Uterus (tissue), 2 donors: ENCODE measurements at regions not wholly inside any gene's neighbourhood (a gene's known extent, or its start where the extent isn't known, plus 50 kb on each side); places are given as distances from the start of the nearest gene placed in this dataset.

Experiments used
- POLR2A ChIP-seq, 2 donors: fragments of 450-650 bp; IDR thresholded peaks; one replicate each; pipeline ENCODE4 v1.6.1; 2016; ENCODE audit warnings: antibody characterized with exemption in 2 of 2, mild to moderate bottlenecking in 1 of 2, moderate library complexity in 1 of 2
- TF ChIP-seq, protein P1 (sequence below), 4 experiments: fragments of 200-600 bp in 2 of 4; fragments of 450-650 bp in 2 of 4; sonication (generic) in 2 of 4; IDR thresholded peaks; one replicate each; pipeline ENCODE4 v1.5.1; 2016 to 2019; ENCODE audit warnings: antibody characterized with exemption in 4 of 4, mild to moderate bottlenecking in 2 of 4, moderate library complexity in 1 of 4

DNA sequence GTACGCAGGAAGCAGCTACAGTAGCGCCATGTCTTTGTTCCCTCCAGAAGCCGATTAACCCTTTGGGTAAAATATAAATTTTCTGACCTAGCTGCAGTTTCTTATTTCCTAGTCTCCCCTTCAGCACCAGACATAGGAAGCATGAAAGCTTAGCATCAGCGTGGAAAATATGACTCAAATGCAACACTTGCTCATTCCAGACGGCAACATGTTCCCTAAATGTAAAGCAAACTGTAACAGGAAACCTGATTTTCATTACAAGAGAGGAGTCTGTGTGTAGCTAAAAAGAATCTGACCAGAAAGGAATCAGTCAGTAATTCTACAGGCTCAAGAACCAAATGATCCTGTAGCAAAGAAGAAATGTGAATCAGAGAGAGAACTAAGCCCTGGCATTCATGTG, 219.2 kb downstream of the C7orf25 start:
- TF ChIP-seq, protein P1, sequence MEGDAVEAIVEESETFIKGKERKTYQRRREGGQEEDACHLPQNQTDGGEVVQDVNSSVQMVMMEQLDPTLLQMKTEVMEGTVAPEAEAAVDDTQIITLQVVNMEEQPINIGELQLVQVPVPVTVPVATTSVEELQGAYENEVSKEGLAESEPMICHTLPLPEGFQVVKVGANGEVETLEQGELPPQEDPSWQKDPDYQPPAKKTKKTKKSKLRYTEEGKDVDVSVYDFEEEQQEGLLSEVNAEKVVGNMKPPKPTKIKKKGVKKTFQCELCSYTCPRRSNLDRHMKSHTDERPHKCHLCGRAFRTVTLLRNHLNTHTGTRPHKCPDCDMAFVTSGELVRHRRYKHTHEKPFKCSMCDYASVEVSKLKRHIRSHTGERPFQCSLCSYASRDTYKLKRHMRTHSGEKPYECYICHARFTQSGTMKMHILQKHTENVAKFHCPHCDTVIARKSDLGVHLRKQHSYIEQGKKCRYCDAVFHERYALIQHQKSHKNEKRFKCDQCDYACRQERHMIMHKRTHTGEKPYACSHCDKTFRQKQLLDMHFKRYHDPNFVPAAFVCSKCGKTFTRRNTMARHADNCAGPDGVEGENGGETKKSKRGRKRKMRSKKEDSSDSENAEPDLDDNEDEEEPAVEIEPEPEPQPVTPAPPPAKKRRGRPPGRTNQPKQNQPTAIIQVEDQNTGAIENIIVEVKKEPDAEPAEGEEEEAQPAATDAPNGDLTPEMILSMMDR (IDR thresholded peaks at IDR 0.05), result no peak
- no peak for TF ChIP-seq POLR2A (IDR thresholded peaks at IDR 0.05)
